ENCODE measurements at regions not wholly inside any gene's neighbourhood (a gene's known extent, or its start where the extent isn't known, plus 50 kb on each side); places are given as distances from the start of the nearest gene placed in this dataset.
"Not testable (repeated sequence)": the region's sequence is repeated elsewhere in the genome, so short reads cannot be mapped to it uniquely, and the experiment has no call there.

DNA sequence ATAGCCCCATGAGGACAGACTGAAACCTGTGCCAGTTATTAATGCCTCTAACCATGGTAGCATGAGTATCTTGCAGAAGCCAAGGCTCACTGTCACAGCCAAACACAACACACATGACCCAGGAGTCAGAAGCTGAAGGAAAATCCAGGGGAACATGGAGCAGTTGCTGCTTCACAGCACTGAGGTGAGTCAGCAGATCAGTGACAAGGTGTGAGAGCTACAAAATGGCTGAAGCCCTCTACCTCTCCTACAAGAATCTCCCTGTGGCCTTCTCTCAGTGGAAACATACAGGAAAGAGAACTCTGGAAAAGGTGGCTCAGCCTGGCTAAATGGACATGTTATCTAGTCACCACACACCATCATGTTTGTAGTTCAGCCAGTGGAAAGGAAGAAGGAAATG lies 93.5 kb downstream of the NAB1 start:
- no peak for DNase-seq (ENCODE audit: low read depth)

DNA sequence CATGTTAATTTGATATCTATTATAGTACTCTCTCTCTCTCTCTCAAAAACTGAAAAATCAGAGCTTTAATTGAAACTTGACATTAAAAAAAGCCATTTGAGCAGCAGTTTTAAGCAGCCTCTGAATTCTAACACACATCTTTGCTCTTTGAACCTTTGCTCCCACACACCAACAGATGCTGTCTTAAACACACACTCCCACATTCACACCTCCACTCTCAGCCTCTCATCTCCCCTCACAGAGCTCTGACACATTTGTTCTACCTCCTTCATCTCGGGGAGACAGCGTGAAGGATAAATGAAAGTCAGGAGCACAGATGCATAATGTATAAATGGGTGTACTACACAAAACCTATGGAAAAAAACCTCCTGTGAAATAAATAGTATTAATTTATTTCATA lies 95.2 kb downstream of the NAB1 start:
- DNase-seq (ENCODE audit: low read depth) = no peak

DNA sequence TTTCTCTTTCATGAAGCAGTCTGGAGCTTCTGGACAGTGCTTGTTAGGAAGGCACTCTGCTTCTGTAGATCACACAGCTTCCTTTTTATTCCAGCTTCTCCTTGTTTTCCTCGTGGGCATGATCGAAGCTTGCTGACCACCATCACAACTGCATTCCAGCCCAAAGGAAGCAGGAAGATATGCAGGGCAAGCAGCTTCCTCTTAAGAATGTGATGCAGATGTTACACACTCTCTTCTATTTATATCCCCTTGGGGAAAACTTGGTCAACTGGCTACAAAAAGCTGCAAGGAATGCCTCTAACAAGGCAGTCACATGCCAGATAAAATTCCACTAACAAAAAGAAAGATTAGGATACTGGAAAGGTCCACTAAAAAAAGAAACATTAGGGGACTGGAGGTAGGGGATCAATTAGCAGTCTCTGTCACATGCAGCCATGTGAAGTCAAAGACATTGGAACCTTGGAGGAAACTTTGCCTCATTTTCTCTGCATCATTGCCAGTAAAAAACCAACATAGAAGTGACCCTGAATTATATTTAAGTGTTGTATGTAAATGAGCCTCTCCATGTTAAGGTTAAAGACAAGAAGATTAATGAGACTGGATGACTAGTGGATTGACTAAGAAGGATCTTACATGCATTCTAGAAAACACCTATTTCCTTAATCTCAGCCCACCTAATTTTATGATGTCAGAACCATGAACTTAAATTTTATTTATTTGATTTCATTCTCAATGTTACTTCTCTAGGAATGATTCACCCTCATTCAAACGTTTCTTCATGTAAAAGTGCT lies 98.3 kb downstream of the NAB1 start:
- DNase-seq (ENCODE audit: low read depth) = no peak

DNA sequence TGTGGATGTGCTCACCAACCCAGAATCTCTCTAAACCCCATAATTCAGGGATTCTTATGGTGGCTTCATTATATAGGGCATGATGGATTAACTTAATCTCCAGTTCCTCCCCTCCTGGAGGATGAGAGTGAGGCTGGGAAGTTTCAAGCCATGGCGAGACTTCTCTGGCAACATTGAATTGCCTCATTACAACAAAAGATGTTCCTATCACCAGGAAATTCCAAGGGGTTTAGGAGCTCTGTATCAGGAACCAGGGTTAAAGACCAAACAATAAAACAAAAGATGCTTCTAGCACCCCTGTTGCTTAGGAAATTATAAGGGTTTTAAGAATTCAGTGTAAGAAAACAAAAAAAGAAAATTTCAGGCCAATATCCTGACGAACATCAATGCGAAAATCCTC lies 100.1 kb downstream of the NAB1 start:
- DNase-seq (ENCODE audit: low read depth) = no peak

DNA sequence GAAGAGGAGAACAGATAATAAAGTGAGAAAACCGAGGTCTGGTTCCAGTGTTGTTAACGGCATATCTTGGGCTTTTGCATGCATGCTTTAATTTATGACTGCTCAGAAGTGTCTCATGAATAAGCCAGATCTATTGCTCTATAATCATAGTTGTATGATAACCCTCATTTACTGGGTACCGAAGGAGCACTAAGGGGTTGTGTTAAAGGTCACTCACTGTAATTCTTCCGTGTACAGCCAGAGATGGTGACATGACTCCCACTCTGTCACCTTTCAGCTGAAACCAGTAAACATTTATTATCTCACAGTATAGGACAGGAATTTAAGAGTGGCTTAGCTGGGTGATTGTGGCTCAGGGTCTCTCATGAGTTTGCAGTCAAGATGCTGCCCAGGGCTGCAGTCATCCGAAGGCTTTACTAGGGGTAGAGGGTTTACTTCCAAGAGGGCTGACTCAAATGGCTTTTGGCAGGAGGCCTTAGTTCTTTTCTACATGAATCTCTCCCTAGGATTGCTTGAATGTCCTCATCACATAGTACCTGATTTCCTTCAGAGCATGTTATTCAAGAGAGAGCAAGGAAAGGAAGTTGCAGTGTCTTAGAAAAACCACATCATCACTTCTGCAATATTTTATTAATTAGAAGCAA lies 107.0 kb downstream of the NAB1 start:
- DNase-seq (ENCODE audit: low read depth) = no peak

DNA sequence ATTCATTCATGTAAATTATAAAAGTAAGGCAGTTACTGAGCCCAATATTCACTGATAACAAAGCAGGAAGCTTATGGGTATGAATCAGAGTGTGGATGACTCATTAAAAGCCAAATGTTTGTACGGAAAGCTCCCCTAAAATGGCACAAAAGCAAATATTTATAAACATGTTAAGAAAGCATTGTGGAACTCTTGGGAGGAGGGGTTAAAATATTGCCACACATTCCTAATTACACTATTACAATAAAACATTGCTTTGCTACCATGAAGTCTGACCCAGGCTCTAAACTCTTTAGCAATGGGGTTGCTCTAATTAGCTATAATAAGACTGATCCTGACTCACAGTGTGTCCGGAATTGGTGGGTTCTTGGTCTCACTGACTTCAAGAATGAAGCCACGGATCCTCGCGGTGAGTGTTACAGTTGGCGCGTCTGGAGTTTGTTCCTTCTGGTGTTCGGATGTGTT lies 110.9 kb downstream of the NAB1 start:
- DNase-seq (ENCODE audit: low read depth) = no peak

DNA sequence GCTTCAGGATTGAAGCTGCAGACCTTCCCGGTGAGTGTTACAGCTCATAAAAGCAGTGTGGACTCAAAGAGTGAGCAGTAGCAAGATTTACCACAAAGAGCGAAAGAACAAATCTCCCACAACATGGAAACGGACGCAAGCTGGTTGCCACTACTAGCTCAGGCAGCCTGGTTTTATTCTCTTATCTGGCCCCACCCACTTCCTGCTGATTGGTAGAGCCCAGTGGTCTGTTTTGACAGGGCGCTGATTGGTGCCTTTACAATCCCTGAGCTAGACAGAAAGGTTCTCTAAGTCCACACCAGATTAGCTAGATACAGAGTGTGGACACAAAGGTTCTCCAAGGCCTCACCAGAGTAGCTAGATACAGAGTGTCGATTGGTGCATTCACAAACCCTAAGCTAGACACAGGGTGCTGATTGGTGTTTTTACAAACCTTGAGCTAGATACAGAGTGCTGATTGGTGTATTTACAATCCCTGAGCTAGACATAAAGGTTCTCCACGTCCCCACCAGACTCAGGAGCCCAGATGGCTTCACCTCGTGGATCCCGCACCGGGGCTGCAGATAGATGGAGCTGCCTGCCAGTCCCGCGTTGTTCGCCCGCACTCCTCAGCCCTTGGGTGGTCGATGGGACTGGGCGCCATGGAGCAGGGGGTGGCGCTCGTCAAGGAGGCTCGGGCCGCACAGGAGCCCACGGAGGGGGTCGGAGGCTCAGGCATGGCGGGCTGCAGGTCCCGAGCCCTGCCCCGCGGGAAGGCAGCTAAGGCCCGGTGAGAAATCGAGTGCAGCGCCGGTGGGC lies 111.7 kb downstream of the NAB1 start:
- DNase-seq (ENCODE audit: low read depth) = not testable (repeated sequence)

DNA sequence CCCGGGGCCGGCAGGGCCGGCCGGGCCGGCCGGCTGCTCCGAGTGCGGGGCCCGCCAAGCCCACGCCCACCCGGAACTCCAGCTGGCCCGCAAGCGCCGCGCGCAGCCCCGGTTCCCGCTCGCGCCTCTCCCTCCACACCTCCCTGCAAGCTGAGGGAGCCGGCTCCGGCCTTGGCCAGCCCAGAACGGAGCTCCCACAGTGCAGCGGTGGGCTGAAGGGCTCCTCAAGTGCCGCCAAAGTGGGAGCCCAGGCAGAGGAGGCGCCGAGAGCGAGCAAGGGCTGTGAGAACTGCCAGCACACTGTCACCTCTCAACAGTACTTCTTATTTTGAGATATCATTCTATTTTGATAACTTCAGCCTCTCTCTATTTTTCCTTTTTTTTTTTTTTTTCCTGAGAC lies 112.3 kb downstream of the NAB1 start:
- not testable (repeated sequence) for DNase-seq (ENCODE audit: low read depth)

DNA sequence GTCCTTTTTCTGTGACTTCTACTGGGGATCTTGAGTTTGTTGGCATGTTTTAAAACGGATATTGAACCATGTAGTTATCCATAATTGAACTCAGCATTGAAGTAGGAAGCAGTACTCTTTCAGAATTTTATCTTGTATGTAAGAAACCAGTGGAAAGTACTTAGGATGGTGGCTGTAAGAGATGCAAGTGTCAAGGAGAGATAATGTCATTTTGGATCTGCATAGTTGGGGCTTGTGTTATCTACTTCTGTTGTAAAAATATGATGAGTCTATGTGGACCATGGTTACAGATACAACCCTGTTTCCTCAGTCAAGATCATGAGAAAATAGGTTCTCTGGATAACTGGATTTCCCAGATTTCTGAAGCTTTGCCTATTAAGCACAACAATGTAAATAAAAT lies 113.7 kb downstream of the NAB1 start:
- no peak for DNase-seq (ENCODE audit: low read depth)

DNA sequence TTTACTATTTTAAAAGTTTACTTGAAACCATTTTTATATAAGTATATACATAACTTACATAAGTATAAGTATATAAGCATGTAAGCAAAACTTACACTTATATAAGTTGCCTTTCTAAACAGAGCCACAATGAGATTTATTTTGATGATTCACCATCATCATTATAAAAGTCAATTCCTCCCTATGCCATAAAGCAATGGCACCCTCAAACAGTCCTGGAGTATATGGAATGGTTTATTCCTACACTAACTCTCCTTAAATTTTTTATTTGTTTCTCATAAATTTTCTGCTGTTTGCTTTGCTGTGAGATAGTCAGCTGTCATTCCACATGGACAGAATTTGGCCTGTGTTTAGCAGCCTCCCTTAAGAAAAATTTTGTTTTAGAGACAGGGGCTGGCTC lies 114.2 kb downstream of the NAB1 start:
- no peak for DNase-seq (ENCODE audit: low read depth)

DNA sequence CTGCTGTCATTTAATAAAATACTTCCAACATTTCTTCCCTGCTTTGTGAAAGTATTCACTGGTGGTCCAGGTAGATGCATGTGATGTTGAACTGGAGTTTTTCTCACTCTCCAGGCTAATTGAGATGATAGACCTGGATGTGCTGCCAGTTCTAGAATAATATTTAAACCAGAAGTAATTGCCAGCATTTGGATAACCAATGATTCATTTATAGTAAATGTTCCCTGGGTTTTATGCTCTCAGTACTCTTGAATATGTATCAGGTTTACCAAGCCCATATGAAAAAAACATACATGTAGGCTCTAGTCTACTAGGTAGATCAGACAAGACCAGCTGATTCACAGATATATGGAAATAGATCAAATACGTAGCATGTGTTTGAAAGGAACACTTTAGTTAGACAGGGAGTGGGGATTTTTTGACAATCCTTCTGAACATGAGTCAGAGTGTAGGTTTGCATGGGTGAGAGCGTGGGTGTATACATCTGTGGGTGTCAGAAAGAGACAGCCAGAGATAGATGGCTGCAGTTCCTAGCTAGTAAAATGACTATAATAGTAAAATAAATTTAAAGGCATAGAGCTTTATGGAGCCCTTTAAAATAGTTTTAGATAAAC lies 115.1 kb downstream of the NAB1 start:
- DNase-seq (ENCODE audit: low read depth) = no peak

DNA sequence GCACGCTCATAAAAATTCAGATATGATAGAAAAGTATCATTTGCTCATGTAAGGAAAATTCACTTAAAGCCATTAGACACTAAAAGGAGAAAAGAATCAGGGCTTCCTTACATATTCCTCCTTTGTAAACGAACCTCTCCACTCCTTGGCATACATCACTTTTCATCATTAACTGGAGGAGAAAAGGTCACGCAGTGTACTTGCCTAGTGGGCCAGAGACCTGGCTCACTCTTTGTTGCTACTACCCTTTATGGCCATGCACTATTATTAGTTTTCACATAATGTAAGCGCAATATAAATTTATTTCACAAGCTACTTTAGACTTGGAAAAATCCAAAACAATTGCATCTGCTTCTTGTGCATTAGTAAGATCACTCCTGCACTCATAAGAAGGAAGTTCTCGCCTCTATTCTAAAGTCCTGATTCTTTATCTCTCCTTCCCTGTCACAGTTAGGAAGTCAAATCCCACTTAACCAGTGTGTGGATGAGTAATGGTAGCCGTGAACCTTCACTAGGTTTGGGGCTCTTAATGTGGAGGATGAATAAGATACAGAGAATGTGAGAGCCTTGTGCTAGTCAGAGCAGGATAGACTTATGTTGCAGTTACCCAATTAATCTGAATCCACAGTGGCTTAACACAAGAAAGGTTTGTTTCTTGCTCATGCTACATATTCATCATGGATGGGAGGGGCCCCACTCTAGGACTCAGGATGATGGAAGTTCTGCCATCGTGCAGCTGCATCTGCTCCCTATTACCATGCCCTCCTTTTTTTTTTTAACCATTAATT lies 115.0 kb upstream of the GLS start:
- no peak for DNase-seq (ENCODE audit: low read depth)

DNA sequence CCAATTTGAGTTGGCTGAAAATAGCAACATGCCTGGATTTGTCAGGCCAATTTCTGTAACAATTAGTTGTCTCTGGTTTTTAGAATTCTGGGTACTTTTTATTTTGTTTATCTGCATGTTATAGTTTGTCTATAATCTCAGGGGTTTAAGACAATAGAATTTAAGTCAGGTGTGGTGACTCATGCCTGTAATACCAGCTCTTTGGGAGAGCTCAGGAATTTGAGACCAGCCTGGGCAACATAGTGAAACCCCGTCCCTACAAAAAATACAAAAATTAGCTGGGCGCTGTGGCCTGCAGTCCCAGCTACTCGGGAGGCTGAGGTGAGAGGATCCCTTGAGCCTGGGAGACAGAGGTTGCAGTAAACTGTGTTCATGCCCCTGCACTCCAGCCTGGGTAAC lies 114.4 kb upstream of the GLS start:
- DNase-seq (ENCODE audit: low read depth) = no peak

DNA sequence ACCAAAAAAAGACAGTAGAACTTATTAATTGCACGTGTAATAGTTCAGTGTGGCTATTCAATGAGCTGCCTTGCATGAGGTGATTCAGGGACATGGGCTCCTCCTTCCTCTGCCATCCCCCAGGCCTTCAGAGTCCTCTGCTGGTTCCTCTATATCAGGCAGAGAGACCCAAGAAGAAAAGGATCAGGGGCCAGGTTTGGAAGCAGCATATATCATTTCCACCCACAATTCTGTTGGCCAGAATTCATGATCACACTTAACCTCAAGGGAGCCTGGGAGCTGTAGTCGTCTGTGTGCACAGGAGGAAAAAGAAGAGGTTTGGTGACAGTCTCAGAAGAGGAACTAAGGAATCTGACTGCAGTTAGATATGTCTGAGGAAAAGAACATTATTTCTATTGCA lies 114.0 kb upstream of the GLS start:
- no peak for DNase-seq (ENCODE audit: low read depth)

DNA sequence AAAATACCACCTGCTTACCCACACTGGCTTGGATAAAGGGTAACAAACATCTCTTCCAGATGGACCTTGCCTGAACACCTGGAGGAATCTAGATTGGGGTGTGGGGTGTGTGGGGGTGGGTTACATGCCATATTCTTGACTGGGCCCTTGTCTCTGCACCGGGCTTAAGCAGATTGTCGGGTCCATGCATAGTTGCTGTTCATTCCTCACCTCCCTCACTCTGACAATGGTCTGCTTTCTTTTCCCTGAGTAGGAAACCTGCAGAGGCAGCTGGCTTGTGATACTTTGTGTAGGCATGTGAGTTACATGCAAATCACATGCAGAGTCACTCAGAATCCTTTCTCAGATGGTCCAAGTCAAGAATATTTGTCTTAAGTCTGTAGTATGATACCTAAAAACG lies 112.8 kb upstream of the GLS start:
- DNase-seq (ENCODE audit: low read depth) = no peak

DNA sequence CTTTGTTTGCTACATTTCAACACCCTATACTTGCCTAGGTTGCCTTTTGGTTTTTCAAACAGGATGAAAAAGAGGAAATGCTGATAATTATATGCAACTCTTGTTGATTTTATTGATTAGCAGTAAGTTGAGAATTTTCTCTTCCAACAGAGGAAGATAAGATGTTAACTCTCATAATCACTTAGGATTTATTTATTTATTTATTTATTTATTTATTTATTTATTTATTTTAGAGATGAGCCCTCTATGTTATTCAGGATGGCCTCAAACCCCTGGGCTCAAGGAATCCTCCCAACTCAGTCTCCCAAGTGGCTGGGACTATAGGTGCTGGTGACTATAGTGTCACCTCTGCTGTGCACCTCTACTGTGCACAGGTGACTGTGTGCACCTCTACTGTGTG lies 111.4 kb upstream of the GLS start:
- no peak for DNase-seq (ENCODE audit: low read depth)

DNA sequence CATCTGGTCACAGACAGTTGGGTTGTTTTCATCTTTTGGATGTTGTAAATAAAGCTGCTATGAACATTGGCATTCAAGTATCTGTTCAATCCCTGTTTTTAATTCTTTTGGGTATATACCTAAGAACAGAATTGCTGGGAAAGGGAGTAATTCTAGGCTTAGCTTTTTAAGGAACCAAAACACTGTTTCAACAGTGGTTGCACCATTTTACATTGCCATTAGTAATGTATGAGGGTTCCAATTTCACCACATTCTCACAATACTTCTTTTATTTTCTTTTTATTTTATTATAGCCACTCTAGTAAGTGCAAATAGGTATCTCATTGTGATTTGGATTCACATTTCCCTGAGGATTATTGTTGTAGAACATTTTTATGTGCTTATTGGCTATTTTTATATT lies 108.9 kb upstream of the GLS start:
- DNase-seq (ENCODE audit: low read depth) = no peak

DNA sequence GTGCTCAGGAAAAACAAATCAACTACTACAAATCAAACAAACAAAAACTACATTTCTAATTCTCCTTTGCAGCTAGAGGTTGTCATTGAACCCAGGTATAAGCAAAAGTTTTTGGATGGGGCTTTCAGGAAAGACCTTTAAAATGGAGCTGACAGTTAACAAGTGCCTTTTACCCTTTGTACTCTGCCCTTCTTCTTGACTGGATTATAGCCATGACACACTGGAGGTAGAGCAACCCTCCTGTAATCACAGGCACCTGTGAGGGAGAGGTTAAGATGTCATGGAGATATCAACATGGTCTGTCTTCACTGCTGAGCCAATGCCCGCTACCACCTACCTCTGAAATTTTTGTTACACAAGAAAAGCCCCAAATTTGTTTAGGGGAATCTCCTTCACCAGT lies 100.0 kb upstream of the GLS start:
- DNase-seq (ENCODE audit: low read depth) = no peak

DNA sequence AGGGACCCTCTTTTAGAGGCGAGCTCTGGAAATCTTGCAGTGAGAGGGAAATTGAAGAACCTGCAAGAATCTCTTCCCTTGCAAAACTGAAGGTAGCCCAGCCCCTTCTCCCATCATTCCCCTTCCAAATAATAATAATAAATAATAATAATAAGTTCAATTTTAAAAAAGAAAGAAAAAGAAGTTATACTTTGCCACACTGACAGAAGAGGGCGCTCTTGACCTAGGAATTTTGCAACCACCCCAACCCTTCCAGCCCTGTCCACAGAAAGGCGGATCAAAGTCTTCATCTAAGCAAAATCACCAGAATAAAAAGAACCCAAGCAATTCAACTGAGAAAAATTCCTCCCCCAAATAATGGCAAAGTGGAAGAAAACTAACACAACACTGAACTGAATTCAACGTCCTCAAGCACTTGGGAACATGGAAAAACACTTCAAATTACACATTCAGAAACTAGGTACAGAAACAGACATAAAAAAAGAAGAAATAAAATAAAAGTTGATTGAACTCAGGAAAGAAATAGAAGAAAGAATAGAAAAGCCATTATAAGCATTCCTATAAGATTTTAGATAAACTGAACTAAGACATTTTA lies 98.9 kb upstream of the GLS start:
- peak; percentile 36 for DNase-seq (ENCODE audit: low read depth)

DNA sequence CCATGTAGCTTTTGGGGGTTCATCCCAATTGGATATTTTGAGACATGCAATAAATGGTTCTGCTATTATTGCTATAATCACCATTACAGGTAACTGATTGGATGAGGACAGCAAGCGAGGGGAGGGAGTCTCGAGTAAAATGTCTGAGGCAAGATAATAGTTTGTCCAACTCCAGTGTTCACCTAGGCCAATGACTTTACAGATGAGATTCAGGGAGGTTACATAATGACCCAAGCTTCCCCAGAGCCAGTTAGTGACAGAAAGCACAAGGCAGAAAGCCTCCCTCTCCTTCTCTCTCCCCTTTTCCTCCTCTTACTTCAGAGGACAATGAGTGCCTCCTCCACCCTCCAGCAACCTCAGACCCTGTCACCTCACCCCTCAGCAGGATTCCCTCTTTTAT lies 98.4 kb upstream of the GLS start:
- no peak for DNase-seq (ENCODE audit: low read depth)

DNA sequence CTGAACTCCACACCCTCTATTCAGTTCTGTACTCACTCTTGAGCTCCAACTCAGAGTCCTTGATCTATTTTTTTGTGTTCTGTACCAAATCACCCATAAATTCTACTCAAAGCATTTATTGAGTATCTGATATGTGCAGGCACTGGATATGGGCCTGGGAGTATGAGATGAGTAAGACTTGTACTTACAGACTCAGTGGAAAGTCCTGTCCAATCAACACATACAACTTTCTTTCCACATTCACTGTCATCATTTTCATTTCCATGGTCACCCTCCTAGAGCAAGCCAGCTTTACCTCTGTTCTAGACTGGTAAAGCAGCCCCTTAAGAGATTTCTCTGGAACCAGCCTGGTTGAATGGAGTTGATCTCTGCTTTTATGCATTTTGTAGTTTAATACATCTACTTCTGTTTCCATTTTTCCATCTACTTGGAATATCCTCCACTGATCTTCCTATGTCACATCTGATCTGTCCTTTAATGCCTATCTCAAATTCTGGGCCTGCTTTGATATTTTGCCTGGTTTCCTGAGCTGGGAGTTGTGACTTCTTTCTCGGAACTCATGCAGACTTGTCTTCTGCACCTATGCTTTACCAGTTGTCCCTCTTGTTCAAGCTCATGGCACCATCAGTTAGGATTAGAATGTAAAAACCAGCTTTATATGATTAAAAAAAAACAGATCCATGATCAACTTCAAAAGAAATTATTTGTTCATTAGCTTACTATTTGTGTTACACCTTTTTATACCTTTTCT lies 96.9 kb upstream of the GLS start:
- DNase-seq (ENCODE audit: low read depth) = no peak

Measured in T follicular helper cell (primary cell).